ENCODE measurements at regions not wholly inside any gene's neighbourhood (a gene's known extent, or its start where the extent isn't known, plus 50 kb on each side); places are given as distances from the start of the nearest gene placed in this dataset.

DNA sequence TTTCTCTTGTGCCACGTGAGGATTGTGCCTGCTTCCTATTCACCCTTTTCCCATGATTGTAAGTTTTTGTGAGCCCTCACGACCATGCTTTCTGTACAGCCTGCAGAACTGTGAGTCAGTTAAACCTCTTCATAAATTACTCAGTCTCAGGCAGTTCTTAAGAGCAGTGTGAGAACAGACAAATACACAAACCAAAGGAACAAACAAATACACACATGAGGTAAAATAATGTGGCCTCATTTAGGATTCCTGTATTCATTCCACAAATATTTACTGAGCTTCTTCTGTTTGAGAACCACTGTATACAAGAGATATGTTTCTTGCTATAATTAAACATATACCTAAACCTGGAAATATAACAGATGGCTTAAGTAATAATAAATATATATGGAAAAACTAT lies 760.3 kb downstream of the CDH9 start:
- TF ChIP-seq, protein P1, sequence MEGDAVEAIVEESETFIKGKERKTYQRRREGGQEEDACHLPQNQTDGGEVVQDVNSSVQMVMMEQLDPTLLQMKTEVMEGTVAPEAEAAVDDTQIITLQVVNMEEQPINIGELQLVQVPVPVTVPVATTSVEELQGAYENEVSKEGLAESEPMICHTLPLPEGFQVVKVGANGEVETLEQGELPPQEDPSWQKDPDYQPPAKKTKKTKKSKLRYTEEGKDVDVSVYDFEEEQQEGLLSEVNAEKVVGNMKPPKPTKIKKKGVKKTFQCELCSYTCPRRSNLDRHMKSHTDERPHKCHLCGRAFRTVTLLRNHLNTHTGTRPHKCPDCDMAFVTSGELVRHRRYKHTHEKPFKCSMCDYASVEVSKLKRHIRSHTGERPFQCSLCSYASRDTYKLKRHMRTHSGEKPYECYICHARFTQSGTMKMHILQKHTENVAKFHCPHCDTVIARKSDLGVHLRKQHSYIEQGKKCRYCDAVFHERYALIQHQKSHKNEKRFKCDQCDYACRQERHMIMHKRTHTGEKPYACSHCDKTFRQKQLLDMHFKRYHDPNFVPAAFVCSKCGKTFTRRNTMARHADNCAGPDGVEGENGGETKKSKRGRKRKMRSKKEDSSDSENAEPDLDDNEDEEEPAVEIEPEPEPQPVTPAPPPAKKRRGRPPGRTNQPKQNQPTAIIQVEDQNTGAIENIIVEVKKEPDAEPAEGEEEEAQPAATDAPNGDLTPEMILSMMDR (conservative IDR thresholded peaks at IDR 0.05 in 1 of 2, IDR thresholded peaks at IDR 0.05 in 1 of 2; ENCODE audit: low read depth in 1 of 2, low read length in 2 of 2) = no peak
- TF ChIP-seq EZH2 (IDR thresholded peaks at IDR 0.05; ENCODE audit: low read length, missing control alignments) = no peak
